IPS-NIHi11 (cell line): ENCODE measurements at regions not wholly inside any gene's neighbourhood (a gene's known extent, or its start where the extent isn't known, plus 50 kb on each side); places are given as distances from the start of the nearest gene placed in this dataset.
"Not testable (repeated sequence)": the region's sequence is repeated elsewhere in the genome, so short reads cannot be mapped to it uniquely, and the experiment has no call there.

Experiments used
- DNase-seq: peaks from one replicate; pipeline ENCODE4 v3.0.0; 2012; ENCODE audit warnings: mixed read lengths, low spot score

- no peak for DNase-seq
These were observed 263.9 kb downstream of the LRIG3 start for GRCh38 chr12:58656254-58657009.

DNA sequence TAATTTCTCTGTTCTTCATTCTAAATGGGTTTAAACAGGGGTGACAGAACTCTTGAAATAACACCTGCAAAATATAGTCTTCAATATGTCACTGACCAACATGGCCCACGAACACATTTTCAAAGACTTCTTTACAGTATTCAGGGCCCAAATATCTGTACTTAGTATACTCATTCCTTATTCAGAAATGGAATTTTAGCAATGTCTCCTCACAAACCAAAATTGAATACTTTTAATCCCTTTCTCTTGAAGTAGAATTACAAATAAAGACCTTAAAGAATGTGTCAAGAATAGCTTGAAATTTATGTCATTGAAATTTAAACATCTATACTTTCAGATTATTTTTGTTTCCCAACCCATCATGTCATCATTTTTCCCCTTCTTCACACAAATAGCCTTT lies 263.1 kb downstream of the LRIG3 start:
- no peak for DNase-seq

GRCh38 chr12:58665375-58665774 lies 254.9 kb downstream of the LRIG3 start:
- DNase-seq = no peak

DNA sequence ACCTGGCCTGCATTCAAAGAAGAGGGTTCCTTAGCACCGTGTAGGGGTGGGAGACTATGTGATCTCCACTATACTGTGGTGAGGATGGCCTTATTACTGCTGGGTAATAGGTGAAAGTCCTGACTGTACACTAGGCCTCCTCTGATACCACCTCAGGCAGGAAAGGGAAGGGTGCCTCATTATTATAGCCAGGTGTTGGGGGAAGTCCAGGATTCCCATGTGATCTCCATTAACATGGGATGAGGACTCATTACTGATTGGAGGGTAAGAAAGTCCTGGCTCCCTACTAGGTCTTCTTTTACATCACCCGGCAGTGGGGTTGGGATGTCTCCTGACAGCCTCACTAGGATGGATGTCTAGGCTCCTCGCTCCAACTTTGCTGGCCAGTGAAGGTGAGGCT lies 252.1 kb downstream of the LRIG3 start:
- DNase-seq = no peak

- DNase-seq = no peak
These were observed 251.4 kb downstream of the LRIG3 start for GRCh38 chr12:58668871-58669270.

GRCh38 chr12:58670623-58671022 lies 249.7 kb downstream of the LRIG3 start:
- DNase-seq = peak; percentile 29

GRCh38 chr12:58671196-58671595 lies 249.1 kb downstream of the LRIG3 start:
- no peak for DNase-seq

DNA sequence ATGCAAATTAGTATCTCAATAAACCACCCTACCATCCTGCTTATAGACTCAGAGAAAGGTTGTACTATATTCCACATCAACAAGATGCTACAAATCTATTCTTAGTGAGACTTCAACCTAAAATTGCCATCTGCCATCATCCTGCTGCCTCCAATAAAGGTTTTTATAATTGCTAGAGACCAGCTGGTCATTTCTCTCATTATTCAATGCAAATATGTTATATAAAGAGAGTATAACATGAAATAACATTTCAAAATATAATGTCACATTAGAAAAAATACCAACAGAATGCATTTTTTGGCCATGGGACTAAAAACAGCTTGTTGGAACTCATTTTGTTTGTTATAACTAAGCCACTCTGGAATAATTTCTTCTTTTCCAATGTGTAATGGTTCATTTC lies 247.3 kb downstream of the LRIG3 start:
- DNase-seq = no peak

DNA sequence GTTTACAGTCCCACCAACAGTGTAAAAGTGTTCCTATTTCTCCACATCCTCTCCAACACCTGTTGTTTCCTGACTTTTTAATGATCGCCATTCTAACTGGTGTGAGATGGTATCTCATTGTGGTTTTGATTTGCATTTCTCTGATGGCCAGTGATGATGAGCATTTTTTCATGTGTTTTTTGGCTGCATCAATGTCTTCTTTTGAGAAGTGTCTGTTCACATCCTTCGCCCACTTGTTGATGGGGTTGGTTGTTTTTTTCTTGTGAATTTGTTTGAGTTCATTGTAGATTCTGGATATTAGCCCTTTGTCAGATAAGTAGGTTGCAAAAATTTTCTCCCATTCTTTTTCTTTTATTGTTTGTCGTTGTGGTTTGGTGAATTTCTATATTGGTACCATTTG lies 242.5 kb downstream of the LRIG3 start:
- DNase-seq = not testable (repeated sequence)

DNA sequence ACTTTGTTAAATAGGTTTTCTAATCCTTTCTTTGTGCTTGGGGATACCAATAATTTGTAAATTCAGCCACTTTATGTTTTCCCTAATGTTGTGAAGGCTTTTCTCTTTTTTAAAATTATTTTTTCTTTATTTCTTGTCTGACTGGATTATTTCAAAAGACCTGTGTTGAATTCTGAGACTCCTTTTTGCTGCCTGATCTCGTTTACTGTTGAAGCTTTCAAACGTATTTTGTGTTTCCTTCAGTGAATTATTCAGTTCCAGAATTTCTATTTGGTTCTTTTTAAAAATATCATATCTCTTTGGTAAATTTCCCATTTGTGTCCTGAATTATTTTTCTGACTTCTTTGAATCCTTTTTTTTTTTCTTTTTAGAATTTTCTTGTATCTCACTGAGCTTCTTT lies 241.6 kb downstream of the LRIG3 start:
- no peak for DNase-seq

GRCh38 chr12:58681730-58682129 lies 238.6 kb downstream of the LRIG3 start:
- DNase-seq = no peak

DNA sequence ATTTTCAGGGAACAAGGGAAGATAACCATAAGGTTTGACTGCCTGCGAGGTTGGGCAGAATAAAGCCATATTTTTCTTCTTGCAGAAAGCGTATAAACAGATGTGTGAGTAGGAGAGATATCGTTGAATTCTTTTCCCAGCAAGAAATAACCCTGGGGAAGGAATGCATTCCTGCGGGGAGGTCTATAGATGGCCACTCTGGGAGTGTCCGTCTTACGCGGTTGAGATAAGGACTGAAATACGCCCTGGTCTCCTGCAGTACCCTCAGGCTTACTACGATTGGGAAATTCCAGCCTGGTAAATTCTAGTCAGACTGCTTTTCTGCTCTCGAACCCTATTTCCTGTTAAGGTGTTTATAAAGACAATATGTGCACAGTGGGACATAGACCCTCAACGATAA lies 225.0 kb downstream of the LRIG3 start:
- no peak for DNase-seq

DNA sequence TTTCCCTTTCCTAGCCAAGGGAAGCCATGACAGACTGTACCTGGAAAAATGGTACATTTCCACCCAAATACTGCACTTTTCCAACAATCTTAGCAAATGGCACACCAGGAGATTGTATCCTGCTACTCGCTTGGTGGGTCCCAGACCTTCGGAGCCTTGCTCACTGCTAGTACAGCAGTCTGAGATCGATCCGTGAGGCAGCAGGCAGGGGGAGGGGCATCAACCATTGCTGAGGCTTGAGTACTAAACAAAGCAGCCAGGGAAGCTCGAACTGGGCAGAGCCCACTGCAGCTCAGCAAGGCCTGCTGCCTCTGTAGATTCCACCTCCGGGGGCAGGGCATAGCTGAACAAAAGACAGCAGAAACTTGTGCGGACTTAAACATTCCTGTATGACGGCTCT lies 218.8 kb downstream of the LRIG3 start:
- DNase-seq = no peak

DNA sequence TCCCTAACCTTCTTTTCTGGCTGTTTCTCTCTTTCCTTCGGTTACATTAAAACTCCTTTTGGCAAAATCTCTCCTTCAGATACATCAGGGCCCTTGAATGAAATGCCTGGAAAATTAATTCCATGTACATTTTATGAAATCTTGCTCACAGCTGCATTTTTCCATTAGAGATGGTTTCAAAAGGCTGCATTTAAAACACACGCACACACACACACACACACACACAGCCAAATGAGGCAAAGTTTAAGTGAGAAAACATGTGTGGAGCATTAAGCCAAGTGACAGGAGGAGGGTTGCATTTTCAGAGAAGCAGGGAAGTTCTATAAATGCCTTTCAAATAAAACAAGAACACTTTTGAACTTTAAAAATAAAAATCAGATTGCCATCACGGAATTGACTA lies 216.4 kb downstream of the LRIG3 start:
- no peak for DNase-seq

- DNase-seq = not testable (repeated sequence)
These were observed 215.5 kb downstream of the LRIG3 start for GRCh38 chr12:58704770-58705169.

DNA sequence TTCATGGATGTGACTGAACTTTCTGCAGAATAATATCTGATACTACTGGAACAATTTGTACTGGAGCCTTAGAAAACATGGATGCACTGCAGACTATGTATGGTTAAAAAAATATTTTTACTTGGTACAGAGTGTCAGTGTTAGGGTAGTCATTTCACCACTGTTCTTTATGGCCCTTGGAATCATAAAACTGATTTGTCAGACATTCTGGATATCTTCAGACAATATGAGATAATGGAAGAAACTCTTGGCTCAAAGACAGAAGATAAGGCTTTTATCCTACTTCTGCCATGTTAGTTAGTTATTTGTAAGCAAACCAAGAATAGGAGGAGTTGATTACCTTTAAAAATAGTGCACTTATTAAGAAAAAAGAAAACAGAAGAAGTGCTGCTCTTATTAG lies 209.4 kb downstream of the LRIG3 start:
- DNase-seq = no peak

GRCh38 chr12:58711974-58712373 lies 208.3 kb downstream of the LRIG3 start:
- no peak for DNase-seq

DNA sequence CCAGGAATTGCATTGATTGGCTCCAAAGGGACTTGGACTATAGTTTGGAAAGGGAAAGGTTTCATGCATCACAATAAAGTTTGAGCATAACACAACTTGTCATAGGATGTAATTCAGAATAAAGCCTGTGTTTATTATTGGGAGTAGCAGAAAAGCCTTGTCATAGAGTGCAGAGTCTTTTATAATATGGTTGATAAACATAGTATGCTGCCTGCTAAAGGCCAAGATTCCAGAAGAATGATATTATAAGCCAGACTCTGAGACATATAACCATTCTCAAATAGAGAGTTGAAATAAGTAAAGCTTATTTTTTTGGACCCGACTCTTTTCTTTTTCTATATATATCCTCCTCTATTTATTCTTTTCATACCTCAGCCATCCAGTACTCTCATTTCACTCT lies 207.3 kb downstream of the LRIG3 start:
- DNase-seq = no peak

DNA sequence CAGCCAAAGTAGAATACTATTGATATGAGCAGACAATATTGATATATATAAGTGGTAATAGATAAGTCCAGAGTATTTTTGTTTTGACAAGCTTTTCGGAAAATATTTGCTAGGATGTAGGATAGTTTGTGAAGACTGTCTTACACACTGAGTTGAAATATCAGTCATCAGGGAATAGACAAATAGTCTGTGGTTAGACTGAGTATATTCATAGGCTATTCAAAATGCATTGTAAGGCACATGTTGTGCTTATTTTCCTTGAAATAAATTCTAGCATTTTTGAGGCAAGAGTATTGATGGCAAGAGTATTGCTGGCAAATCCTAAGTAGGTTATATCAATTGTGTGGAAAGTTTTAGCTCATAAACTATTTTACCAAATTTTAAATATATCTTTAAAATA lies 201.1 kb downstream of the LRIG3 start:
- no peak for DNase-seq

- DNase-seq = no peak
These were observed 199.9 kb downstream of the LRIG3 start for GRCh38 chr12:58720421-58720820.

DNA sequence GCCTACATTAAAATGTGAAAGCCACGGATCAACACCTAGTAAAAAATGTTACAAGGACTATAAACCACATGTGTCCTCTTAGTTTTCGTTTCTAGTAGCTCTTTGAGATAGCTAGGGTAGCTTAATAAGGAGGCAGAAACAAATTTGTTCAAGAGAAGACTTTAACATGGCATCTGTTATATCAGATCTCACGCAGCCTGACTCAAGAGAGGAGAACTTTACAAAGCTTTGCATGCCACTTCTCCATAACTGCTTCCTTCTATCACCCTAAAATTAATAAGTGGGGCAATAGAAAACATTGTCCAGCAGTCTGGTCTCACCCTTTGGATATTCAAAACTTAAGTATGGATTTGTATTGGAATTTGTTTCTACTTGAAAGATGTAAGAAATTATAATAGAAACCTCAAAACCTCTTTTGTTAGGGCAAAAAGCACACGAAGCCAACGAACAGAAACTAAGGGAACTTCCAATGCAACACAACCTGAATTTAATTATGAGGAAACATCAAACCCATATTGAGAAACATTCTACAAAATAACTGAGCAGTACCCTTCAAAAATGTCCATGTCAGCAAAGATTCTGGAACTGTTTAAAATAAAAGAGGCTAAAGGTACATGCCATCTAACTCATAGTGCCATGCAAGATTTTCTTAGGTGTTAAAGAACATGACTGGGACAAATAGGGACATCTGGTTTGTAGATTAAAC lies 194.8 kb downstream of the LRIG3 start:
- DNase-seq = no peak

DNA sequence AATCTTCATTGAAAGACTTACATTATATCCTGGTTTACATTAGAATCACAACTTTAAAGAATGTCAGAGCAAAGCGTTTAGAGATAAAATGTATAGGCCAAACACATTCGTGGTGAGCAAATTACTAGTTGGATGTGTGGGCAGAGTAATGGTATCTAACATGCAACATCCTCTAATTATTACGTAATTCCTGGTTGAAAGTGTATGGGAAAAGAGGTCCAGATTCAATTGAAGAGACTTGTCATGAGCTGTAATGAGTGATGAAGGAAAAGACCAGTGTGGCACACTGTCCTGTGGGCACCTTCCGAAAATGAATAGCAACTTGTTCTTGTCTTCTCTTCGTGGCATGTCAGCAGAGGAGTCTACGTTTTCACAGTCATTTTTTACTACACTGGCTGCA lies 192.8 kb downstream of the LRIG3 start:
- no peak for DNase-seq

- DNase-seq = no peak
These were observed 191.9 kb downstream of the LRIG3 start for GRCh38 chr12:58728397-58728796.

DNA sequence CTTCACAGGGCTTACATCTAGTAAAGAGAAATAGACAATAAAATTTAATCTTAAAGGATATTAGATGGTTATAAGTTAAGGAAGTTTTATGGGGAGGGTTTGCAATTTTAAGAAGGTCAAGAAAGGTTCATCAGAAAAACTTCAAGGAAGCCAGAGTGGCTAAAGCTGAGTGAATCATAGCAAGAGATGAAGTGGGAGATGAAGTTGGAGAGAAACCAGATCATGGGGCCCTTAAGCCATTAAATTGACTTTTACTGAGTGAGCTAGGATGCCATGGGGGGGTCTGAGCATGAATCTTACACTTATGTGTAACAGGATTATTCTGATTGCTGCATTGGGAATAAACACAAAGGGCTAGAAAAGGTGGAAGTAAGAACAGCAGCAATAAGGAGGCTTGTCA lies 189.2 kb downstream of the LRIG3 start:
- DNase-seq = no peak
